Testis (tissue), 2 donors: ENCODE measurements at regions not wholly inside any gene's neighbourhood (a gene's known extent, or its start where the extent isn't known, plus 50 kb on each side); places are given as distances from the start of the nearest gene placed in this dataset.

ENCODE experiments used
- POLR2A ChIP-seq: fragments of 450-650 bp; IDR thresholded peaks from one replicate; pipeline ENCODE4 v1.6.1; 2017; ENCODE audit warnings: antibody characterized with exemption, mild to moderate bottlenecking, moderate library complexity
- TF ChIP-seq, protein P1 (sequence below), 3 experiments: fragments of 450-650 bp in 2 of 3; fragments of 200-600 bp in 1 of 3; sonication (generic) in 1 of 3; IDR thresholded peaks; one replicate each; pipeline ENCODE4 v1.5.1; 2016 to 2019; ENCODE audit warnings: antibody characterized with exemption in 3 of 3, mild to moderate bottlenecking in 2 of 3, moderate library complexity in 1 of 3

DNA sequence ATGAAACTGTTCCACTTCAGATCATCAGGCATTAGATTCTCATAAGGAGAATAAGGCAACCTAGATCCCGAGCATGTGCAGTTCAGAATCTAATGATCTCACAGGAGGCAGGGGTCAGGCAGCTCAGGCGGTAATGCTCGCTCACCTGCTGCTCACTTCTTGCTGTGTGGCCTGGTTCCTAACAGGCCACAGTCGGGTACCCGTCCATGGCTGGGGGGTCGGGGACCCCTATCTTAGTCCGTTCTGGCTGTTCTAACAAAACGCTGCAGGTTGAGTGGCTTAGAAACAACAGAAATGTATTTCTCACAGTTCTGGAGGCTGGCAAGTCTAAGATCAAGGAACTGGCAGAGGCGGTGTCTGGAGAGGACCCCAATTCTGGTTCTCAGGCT is 79.2 kb downstream of the ASB1 start:
- TF ChIP-seq, protein P1, sequence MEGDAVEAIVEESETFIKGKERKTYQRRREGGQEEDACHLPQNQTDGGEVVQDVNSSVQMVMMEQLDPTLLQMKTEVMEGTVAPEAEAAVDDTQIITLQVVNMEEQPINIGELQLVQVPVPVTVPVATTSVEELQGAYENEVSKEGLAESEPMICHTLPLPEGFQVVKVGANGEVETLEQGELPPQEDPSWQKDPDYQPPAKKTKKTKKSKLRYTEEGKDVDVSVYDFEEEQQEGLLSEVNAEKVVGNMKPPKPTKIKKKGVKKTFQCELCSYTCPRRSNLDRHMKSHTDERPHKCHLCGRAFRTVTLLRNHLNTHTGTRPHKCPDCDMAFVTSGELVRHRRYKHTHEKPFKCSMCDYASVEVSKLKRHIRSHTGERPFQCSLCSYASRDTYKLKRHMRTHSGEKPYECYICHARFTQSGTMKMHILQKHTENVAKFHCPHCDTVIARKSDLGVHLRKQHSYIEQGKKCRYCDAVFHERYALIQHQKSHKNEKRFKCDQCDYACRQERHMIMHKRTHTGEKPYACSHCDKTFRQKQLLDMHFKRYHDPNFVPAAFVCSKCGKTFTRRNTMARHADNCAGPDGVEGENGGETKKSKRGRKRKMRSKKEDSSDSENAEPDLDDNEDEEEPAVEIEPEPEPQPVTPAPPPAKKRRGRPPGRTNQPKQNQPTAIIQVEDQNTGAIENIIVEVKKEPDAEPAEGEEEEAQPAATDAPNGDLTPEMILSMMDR (IDR thresholded peaks at IDR 0.05): no peak
- TF ChIP-seq POLR2A: no peak
